PC-3 (cell line): ENCODE measurements at regions not wholly inside any gene's neighbourhood (a gene's known extent, or its start where the extent isn't known, plus 50 kb on each side); places are given as distances from the start of the nearest gene placed in this dataset.

ENCODE experiments used
- ATAC-seq: fragments of 200-7000 bp; cut with Tn5 transposase; 2 replicates; pipeline ENCODE4 v1.9.1; 2020; ENCODE audit warnings: mild to moderate bottlenecking, moderate library complexity
- BruUV-seq: library from RNA; stranded (reverse); fragments of 400-500 nt; replicated peaks from 2 replicates; lab custom pipeline; 2021; lab: Mats Ljungman, UMichigan
- CTCF ChIA-PET: fragments of 300-600 bp; sonication (Branson Sonifier 250); formaldehyde crosslinking; loops from one replicate; lab custom pipeline; 2022; ENCODE audit warnings: antibody characterized with exemption; lab: Charles Lee
- POLR2A ChIA-PET: fragments of 300-600 bp; sonication (Branson Sonifier 250); formaldehyde crosslinking; loops from one replicate; lab custom pipeline; 2022; ENCODE audit warnings: antibody characterized with exemption; ENCODE audit not compliant: unreplicated experiment; lab: Charles Lee
- DNase-seq: peaks from one replicate; pipeline ENCODE4 v3.0.0-alpha.2; 2015
- H2AFZ ChIP-seq: fragments of 300-600 bp; sonication (generic); 2 replicates; pipeline ENCODE4 v1.6.0; 2016; ENCODE audit warnings: antibody characterized with exemption, low read length
- H3F3A ChIP-seq: fragments of 300-600 bp; sonication (generic); one replicate; pipeline ENCODE4 v1.6.0; 2017; ENCODE audit warnings: antibody characterized with exemption, low read length, control low read depth, mild to moderate bottlenecking; ENCODE audit not compliant: unreplicated experiment
- H3K27ac ChIP-seq: fragments of 300-600 bp; sonication (generic); 2 replicates; pipeline ENCODE4 v1.5.1; 2016; ENCODE audit warnings: mild to moderate bottlenecking, low read length
- H3K27me3 ChIP-seq: fragments of 300-600 bp; sonication (generic); 2 replicates; pipeline ENCODE4 v1.6.1; 2016; ENCODE audit warnings: low read length, mixed read lengths
- H3K36me3 ChIP-seq: fragments of 300-600 bp; sonication (generic); 2 replicates; pipeline ENCODE4 v1.6.1; 2016; ENCODE audit warnings: low read depth, mixed run types, low read length, mixed read lengths
- H3K4me1 ChIP-seq: fragments of 300-600 bp; sonication (generic); 2 replicates; pipeline ENCODE4 v1.5.1; 2016; ENCODE audit warnings: low read length; ENCODE audit not compliant: insufficient read depth
- H3K4me2 ChIP-seq: fragments of 300-600 bp; sonication (generic); 2 replicates; pipeline ENCODE4 v1.6.0; 2016; ENCODE audit warnings: low read length
- H3K4me3 ChIP-seq: fragments of 300-600 bp; sonication (generic); 2 replicates; pipeline ENCODE4 v1.5.1; 2016; ENCODE audit warnings: mild to moderate bottlenecking, low read length, mixed read lengths
- H3K79me2 ChIP-seq: fragments of 300-600 bp; sonication (generic); 2 replicates; pipeline ENCODE4 v1.6.1; 2017; ENCODE audit warnings: low read length, mixed read lengths
- H3K9ac ChIP-seq: fragments of 300-600 bp; sonication (generic); 2 replicates; pipeline ENCODE4 v1.6.0; 2016; ENCODE audit warnings: mild to moderate bottlenecking, low read length
- H3K9me2 ChIP-seq: fragments of 300-600 bp; sonication (generic); replicated peaks from 2 replicates; pipeline ENCODE4 v1.6.1; 2016; ENCODE audit warnings: mixed run types, low read length, mixed read lengths
- H3K9me3 ChIP-seq: fragments of 300-600 bp; sonication (generic); 2 replicates; pipeline ENCODE4 v1.6.1; 2016; ENCODE audit warnings: low read length, mixed read lengths
- H4K20me1 ChIP-seq: fragments of 300-600 bp; sonication (generic); 2 replicates; pipeline ENCODE4 v1.6.1; 2016; ENCODE audit warnings: low read length, mixed read lengths
- CTCF ChIP-seq: fragments of 300-600 bp; sonication (generic); conservative IDR thresholded peaks from 2 replicates; pipeline ENCODE4 v1.5.1; 2017; ENCODE audit warnings: antibody characterized with exemption, low read depth, mild to moderate bottlenecking, low read length
- EZH2 ChIP-seq: fragments of 300-600 bp; sonication (generic); IDR thresholded peaks from one replicate; pipeline ENCODE4 v1.6.1; 2017; ENCODE audit warnings: antibody characterized with exemption, mild to moderate bottlenecking, low read length; ENCODE audit not compliant: unreplicated experiment
- EZH2phosphoT487 ChIP-seq: fragments of 300-600 bp; sonication (generic); IDR thresholded peaks from 2 replicates; pipeline ENCODE4 v1.6.1; 2018; ENCODE audit warnings: mild to moderate bottlenecking, antibody characterized with exemption, low read length, borderline replicate concordance
- intact Hi-C: fragments of 100-400 bp; cut with micrococcal nuclease; formaldehyde crosslinking; loops from 2 replicates; pipeline ENCODE4 v1.9.0; 2023

DNA sequence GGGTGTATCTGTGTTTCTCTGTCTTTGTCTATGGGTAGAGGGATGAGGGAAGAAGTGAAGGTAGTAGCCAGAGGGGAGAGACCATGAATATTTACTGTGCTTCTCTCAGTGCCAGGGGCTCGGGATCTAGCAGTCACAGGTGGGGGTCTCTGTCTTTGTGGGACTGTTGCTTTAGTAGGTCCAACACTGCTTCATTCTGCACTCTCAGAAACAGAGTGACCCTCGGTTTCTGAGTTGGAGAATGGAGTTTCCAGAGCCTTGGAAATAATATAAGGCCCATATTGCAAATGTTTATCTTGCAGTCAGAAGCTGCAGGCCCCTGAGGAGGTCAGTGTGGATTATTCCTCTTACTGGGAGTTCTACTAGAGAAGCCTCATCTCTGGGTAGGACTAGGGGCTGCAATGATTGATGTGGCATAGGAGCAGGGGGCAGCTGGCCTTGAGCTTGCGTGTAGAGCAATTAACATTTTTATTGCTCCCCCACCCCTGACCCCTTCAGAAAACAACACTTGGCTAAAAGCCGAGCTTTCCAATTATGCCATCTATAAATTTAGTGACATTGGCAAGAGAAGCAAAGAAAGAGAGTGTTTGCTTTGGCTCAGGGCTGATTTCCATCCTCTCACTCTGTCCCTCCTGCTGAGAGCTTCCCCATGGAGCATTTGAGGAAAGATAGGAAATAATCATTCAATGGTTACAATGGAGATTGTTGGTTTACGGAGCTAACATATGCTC is 55.0 kb upstream of the TRPC7 start:
- H3K9ac ChIP-seq = no peak overlapping the region
- no peak for DNase-seq
- H2AFZ ChIP-seq = no peak overlapping the region
- H3K79me2 ChIP-seq = no peaks in the 10 kb centered on the region
- ChIA-PET CTCF (no interaction called here), POLR2A (no interaction called here)
- H3K9me2 ChIP-seq = no peaks in the 10 kb centered on the region
- H3K27me3 ChIP-seq = peaks cover 28% of the 10 kb centered on the region
- TF ChIP-seq EZH2phosphoT487 = no peak
- no peak for TF ChIP-seq EZH2
- intact Hi-C loops = loop anchor here (10.0 kb wide), 1 partner anchor 166 kb away; no protein-coding TSS in a partner anchor
- BruUV-seq = no TSS peak
- H3K4me2 ChIP-seq = no peak overlapping the region
- H3F3A ChIP-seq = no peaks in the 10 kb centered on the region
- H3K4me1 ChIP-seq = no peaks in the 10 kb centered on the region
- no peaks in the 10 kb centered on the region for H4K20me1 ChIP-seq
- H3K9me3 ChIP-seq = no peaks in the 10 kb centered on the region
- H3K27ac ChIP-seq = no peak overlapping the region
- ATAC-seq = no peak
- no peaks in the 10 kb centered on the region for H3K36me3 ChIP-seq
- no peak overlapping the region for H3K4me3 ChIP-seq

- Histone ChIP-seq H3K27me3 (peaks cover 29% of the 10 kb centered on the region), H3K4me3 (no peak overlapping the region), H3K4me2 (no peak overlapping the region), H2AFZ (no peak overlapping the region), H3K79me2 (no peaks in the 10 kb centered on the region), H3K36me3 (no peaks in the 10 kb centered on the region), H3K9ac (no peak overlapping the region), H3K9me2 (no peaks in the 10 kb centered on the region), H3K27ac (no peak overlapping the region), H3K4me1 (no peaks in the 10 kb centered on the region), H4K20me1 (no peaks in the 10 kb centered on the region), H3F3A (no peaks in the 10 kb centered on the region), H3K9me3 (no peaks in the 10 kb centered on the region)
- BruUV-seq = no TSS peak
- intact Hi-C loops = no loop called here
- POLR2A ChIA-PET = no interaction called here
- no peak for TF ChIP-seq EZH2phosphoT487
- TF ChIP-seq EZH2 = no peak
- no peak for TF ChIP-seq CTCF
- ATAC-seq (no peak), DNase-seq (no peak)
- CTCF ChIA-PET = no interaction called here
These were observed 53.0 kb upstream of the TRPC7 start for GRCh38 chr5:136418301-136418700.
